ENCODE measurements at regions not wholly inside any gene's neighbourhood (a gene's known extent, or its start where the extent isn't known, plus 50 kb on each side); places are given as distances from the start of the nearest gene placed in this dataset.
"Not testable (repeated sequence)": the region's sequence is repeated elsewhere in the genome, so short reads cannot be mapped to it uniquely, and the experiment has no call there.

- TF ChIP-seq POLR2A, CTCF (IDR thresholded peaks at IDR 0.05): not testable (repeated sequence)
Observed at GRCh38 chr21:7776622-7777021, 2744.8 kb upstream of the TPTE start.
